ENCODE measurements at regions not wholly inside any gene's neighbourhood (a gene's known extent, or its start where the extent isn't known, plus 50 kb on each side); places are given as distances from the start of the nearest gene placed in this dataset.

DNA sequence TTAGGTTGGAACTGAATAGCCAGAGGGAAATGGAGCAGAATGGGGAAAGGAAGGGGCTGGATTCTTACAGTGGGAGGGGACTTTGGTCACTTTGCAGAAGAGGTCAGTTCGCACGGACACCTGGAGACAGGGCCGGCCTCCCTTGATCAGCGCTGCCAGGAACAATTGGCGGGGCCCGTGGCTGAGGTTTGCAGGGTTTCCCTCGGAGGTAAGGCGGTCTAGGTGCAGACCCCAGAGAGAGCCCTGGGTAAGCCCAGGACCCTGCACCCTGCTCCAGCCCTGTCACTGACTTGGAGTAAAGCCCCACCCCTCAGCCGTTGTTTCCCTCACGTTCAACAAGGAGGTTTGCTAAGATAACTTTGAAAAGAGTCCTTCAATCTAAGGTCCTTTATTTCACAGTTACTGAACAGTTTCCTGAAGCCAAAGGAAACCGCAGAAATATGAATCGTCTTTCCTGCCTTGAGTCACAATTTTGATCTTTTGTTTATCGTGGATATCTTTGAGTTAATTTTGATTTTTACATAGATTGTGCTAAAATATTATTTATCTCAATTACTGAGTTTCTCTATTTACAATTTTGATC is 231.4 kb upstream of the RTL1 start:
- DNase-seq (no peak), ATAC-seq (no peak)
- H3K27me3 ChIP-seq = peaks cover 4% of the 10 kb centered on the region
- H3K4me1 ChIP-seq = no peaks in the 10 kb centered on the region
- H3K4me3 ChIP-seq = no peak overlapping the region
- H3K9me3 ChIP-seq = no peaks in the 10 kb centered on the region
- H3K27ac ChIP-seq = no peak overlapping the region
- TF ChIP-seq CTCF (IDR thresholded peaks at IDR 0.05) = no peak
- no peaks in the 10 kb centered on the region for H3K36me3 ChIP-seq
- intact Hi-C loops (cut with DNase I) = no loop called here

DNA sequence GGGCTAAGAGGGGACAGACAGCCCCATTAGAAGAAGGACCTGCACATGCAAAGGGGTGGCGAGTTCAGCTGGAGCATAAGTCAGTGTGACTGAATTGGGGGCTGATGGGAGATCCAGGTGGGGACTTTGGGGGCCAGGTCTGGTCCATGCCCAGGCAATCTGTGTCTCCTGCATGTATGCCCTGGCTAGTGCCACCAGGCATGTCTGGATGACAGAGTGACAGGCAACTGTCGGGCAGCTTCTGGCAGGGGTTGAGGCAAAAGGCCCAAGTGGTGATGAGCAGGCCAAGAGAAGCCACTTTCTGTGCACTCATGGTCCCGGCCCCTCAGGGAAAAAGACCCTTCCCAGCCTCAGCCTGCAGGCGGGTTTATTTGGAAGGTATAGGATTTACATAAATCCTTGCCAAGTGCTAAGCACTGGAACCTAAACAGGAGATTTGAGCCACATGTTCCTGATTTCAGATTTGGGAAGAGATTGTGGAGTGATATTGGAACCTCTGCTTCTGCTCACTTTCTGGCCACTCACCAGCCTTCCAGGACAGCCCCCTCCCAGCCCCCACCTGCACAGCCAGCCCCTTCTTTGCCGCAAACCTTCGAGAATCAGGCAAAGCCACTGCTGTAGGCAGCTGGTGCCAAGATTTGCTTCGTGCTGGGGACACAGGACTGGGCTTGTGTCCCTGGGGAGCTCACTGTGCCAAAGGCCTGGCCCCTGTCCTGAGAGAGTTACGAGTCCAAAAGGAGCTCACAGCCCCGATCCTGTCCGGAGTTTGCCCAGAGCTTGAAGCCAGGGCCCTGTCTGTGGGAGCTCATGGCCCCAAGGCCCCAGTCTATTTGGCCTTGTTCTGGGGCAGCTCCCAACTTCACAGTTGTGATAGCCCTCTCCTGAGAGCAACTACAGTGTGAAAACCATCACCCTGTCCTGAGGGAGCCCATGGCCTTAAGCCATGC is 232.5 kb upstream of the RTL1 start:
- Histone ChIP-seq H3K4me3 (no peak overlapping the region), H3K4me1 (no peaks in the 10 kb centered on the region), H3K36me3 (no peaks in the 10 kb centered on the region), H3K27me3 (no peaks in the 10 kb centered on the region), H3K9me3 (no peaks in the 10 kb centered on the region), H3K27ac (no peak overlapping the region)
- no peak for ATAC-seq
- intact Hi-C loops (cut with DNase I) = no loop called here
- no peak for DNase-seq
- no peak for TF ChIP-seq CTCF (IDR thresholded peaks at IDR 0.05)

- intact Hi-C loops (cut with DNase I) = no loop called here
- Histone ChIP-seq H3K4me1 (no peaks in the 10 kb centered on the region), H3K9me3 (no peaks in the 10 kb centered on the region), H3K36me3 (no peaks in the 10 kb centered on the region), H3K27me3 (no peaks in the 10 kb centered on the region), H3K4me3 (no peak overlapping the region), H3K27ac (no peak overlapping the region)
- no peak for DNase-seq
- no peak for TF ChIP-seq CTCF (IDR thresholded peaks at IDR 0.05)
- no peak for ATAC-seq
These were observed 233.7 kb upstream of the RTL1 start for GRCh38 chr14:101137234-101137633.

DNA sequence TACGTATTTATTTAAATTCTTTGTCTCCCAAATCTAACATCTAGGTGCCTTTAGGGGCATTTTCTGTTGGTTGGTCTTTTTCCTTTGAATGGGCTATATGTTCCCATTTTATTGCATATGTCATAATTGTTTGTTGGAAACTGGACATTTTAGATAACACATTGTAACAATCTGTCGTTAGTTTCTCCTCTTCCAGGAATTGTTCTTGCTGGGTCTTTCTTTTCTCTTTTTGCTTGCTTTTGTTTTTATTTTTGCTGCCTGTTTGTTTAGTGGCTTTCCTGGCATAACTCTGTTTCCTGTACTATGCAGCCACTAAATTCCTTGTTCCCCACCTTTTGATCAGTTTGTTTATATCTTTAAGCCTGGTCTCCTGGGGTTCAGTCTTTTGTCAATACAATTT is 244.3 kb upstream of the RTL1 start:
- H3K9me3 ChIP-seq = no peaks in the 10 kb centered on the region
- no peak overlapping the region for H3K27ac ChIP-seq
- TF ChIP-seq CTCF (IDR thresholded peaks at IDR 0.05) = no peak
- no peak for DNase-seq
- no peaks in the 10 kb centered on the region for H3K36me3 ChIP-seq
- intact Hi-C loops (cut with DNase I) = no loop called here
- H3K27me3 ChIP-seq = peaks cover 21% of the 10 kb centered on the region
- H3K4me1 ChIP-seq = no peaks in the 10 kb centered on the region
- H3K4me3 ChIP-seq = no peak overlapping the region
- no peak for ATAC-seq

GRCh38 chr14:101150039-101150610 is 246.6 kb upstream of the RTL1 start:
- intact Hi-C loops (cut with DNase I) = no loop called here
- Histone ChIP-seq H3K4me3 (no peak overlapping the region), H3K9me3 (no peaks in the 10 kb centered on the region), H3K36me3 (no peaks in the 10 kb centered on the region), H3K4me1 (no peaks in the 10 kb centered on the region), H3K27me3 (peaks cover 24% of the 10 kb centered on the region), H3K27ac (no peak overlapping the region)
- ATAC-seq (no peak), DNase-seq (no peak)
- TF ChIP-seq CTCF (IDR thresholded peaks at IDR 0.05) = no peak

All from upper lobe of right lung (tissue), 1 donor.